Iris pigment epithelial cell (primary cell): ENCODE measurements at regions not wholly inside any gene's neighbourhood (a gene's known extent, or its start where the extent isn't known, plus 50 kb on each side); places are given as distances from the start of the nearest gene placed in this dataset.
"Not testable (repeated sequence)": the region's sequence is repeated elsewhere in the genome, so short reads cannot be mapped to it uniquely, and the experiment has no call there.

Source experiments
- DNase-seq: peaks from one replicate; pipeline ENCODE4 v3.0.0-alpha.2; 2011; ENCODE audit warnings: low read depth

- DNase-seq = no peak
Measured at GRCh38 chr4:45215976-45216542, 489.7 kb upstream of the GNPDA2 start.

DNA sequence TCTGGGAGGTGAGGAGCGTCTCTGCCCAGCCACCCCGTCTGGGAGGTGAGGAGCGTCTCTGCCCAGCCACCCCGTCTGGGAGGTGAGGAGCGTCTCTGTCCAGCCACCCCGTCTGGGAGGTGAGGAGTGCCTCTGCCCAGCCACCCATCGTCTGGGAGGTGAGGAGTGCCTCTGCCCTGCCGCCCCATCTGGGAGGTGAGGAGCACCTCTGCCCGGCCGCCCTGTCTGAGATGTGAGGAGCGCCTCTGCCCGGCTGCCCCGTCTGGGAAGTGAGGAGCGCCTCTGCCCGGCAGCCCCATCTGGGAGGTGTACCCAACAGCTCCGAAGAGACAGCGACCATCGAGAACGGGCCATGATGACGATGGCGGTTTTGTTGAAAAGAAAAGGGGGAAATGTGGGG is 482.1 kb upstream of the GNPDA2 start:
- not testable (repeated sequence) for DNase-seq

DNA sequence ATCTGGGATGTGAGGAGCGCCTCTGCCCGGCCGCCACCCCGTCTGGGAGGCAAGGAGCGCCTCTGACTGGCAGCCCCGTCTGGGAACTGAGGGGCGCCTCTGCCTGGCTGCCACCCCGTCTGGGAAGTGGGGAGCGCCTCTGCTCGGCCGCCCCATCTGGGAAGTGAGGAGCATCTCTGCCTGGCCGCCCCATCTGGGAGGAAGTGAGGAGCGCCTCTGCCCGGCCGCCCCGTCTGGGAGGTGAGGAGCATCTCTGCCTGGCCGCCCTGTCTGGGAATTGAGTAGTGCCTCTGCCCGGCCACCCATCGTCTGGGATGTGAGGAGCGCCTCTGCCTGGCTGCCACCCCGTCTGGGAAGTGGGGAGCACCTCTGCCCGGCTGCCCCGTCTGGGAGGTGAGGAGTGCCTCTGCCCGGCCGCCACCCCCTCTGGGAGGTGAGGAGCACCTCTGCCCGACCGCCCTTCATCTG is 481.5 kb upstream of the GNPDA2 start:
- DNase-seq = not testable (repeated sequence)

- DNase-seq = not testable (repeated sequence)
Measured at GRCh38 chr4:45207241-45207863, 481.0 kb upstream of the GNPDA2 start.

- DNase-seq = no peak
Measured at GRCh38 chr4:45199736-45200135, 473.4 kb upstream of the GNPDA2 start.

GRCh38 chr4:45188501-45188900 is 462.1 kb upstream of the GNPDA2 start:
- no peak for DNase-seq

GRCh38 chr4:45186249-45186648 is 459.9 kb upstream of the GNPDA2 start:
- no peak for DNase-seq

- DNase-seq = no peak
Measured at GRCh38 chr4:45183905-45184304, 457.5 kb upstream of the GNPDA2 start.

DNA sequence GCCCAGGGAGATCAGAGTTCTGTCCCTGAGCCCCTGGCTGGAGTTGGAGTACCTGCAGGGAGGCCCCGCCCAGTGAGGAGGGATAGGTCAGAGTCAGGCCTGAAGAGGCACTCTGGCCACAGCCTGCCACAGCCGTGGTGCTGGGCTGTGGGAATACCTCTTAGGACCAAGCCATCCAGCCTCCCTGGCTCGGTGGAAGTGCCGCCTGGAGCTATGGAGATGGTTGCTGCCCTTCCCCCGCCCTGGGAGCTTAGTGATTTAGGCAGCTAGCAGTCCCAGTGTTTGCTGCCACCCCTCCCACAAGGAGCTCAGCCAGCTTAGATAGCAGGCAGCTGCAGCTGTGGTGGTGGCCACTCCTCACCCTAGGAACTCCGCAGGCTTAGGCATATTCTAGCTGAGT is 446.3 kb upstream of the GNPDA2 start:
- DNase-seq = no peak

DNA sequence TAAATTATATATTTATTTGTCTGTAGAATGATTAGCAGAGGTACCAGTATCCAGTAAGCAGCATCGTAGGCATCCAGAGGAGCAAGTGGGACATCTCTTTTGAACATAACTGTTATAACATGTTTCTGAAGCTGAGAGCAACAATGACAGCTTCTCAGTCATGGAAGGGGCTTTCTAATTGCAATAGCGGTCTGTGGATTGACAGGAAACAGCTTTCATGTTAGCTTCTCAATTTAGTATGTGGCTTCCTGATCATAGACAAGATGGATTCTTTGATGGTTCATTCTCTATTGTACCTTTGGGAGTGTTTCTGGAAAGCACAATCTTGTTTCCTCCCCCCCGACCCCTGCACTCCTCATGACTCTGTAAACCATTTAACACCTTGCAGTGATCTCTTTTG is 434.6 kb upstream of the GNPDA2 start:
- no peak for DNase-seq

GRCh38 chr4:45155081-45155777 is 428.9 kb upstream of the GNPDA2 start:
- DNase-seq = peak; percentile 41

DNA sequence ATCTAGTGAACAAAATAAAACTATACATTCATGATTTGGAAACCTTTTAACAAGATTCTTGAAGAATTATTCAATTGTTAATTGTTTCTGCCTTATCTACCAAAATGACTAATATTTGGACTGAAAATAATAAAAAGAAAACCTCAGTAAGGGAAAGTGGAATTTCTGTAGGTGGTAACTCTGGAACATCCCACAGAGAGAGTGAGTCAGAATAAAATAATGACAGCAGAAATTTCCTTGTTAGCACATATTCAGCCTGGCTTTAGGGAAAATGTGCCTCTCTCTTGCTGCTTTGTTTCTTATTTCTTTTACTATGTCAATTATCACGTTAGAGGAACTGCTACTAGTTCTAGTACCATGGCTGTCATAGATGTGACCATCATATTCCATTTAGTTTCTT is 421.5 kb upstream of the GNPDA2 start:
- peak; percentile 11 for DNase-seq

- DNase-seq = no peak
Measured at GRCh38 chr4:45131020-45131419, 404.7 kb upstream of the GNPDA2 start.

- no peak for DNase-seq
Measured at GRCh38 chr4:45122406-45122805, 396.1 kb upstream of the GNPDA2 start.

DNA sequence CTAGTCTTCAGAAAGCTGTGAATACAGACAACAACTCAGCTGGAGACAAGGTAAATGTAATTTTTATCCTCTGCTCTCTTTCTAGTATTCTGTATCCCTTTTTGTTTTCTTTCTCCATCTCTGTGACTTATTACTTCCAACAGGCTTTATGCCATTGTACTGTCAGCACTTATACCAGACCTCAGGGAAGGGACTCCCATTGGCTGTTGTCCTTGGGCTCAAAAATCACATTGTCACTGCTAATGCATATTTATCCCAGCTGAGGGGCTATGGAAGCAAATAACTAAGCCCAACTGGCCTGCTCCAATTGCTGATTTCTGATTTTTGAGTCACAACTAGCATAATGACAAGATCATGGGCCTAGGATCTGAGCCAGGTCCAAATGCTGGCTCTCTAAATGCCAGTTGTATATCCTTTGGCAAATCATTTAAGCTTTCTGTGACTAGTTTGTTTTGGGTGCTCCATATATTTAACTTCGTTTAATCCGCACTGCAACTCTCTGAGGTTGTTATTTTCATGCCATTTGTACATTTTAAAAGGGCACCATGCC is 395.1 kb upstream of the GNPDA2 start:
- DNase-seq = no peak

DNA sequence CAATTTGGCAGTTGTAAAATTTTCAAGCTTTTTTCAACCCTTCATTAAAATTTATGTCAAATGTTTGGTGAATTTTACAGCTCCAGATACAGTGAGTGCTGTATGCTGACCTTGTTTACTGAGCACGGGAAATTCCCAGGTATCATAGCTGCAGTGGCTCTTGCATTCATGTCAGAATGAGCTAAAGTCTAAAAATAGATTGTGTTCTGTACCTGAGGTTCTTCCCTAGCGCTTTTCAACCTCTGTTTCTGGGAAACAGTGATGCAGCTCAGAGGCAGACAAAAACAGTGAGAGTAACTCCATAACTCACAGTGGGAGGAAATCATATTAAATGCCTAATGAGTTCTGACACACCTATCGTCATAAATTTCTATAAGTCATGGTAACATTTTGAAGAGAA is 393.8 kb upstream of the GNPDA2 start:
- peak; percentile 8 for DNase-seq

- DNase-seq = no peak
Measured at GRCh38 chr4:45119376-45119775, 393.0 kb upstream of the GNPDA2 start.

- DNase-seq = peak; percentile 2
Measured at GRCh38 chr4:45102716-45103115, 376.4 kb upstream of the GNPDA2 start.

DNA sequence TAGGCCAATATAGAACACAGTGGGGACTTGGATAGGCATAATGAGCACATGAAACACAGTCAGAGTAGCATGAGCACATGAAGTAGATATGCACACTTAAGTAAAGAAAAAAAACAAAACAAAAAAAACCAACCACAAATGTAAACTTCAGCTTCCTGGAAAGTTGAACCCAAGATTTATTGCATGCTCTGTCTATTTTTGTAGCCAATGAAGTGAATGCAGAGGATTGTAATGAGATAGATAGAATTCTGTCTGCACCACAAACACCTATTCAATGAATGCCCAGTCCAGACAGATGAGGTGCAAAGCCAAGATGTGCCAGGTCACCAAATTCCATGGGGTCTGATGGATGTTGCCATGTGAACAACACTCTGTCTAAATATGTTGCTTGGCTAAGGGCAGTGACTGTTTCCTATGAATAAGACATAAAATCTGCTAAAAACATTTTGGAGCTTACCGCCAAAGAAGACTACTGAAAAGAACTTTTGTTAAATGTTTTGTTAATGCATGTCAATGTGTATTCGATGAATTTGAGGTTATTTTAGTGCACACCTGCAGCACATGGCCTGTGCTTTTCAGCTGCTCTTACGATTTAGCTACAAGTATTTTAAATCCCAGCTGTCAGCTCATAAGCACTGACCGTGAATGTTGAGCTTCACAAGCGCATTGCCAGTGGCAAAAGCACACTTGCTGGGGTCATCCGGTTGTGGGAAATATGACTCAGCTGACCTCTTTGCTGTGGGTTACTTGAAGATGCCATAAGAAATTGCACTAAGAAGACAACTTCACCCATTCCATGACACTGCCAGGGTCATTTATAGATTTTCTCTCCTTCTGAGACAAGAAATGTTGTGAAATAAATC is 374.8 kb upstream of the GNPDA2 start:
- peak; percentile 33 for DNase-seq

DNA sequence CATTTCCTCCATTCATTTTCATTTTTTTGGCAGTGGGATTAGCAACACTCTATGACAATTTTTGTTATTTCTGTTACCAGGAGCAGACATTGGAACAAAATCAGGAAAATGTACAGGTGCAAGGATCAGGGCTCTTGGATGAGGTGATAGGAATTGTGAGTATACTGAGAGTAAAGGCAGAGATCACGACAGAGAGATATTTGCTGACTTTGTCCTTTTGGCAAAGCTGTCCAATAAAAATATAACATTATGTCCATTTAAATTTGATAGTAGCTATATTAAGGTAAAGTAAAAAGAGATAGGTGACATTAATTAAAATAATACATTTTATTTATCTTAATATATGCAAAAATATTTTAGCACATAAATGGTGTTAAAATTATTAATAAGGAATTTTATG is 373.1 kb upstream of the GNPDA2 start:
- DNase-seq = no peak

DNA sequence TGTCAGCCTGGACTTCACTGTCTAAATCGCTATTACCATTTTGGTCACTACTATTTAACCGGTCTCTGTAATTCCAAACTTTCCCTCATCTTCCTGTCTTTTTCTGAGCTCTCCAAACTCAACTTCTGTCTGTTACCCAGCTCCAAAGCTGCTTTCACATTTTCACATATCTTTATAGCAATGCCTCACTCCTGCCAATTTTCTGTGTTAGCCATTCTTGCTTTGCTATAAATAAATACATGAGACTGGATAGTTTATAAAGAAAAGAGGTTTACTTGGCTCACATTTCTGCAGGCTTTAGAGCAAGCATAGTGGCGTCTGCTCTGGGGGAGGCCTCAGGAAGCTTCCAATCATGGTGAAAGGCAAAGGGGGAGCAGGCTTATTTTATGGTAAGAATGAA is 368.3 kb upstream of the GNPDA2 start:
- no peak for DNase-seq

- no peak for DNase-seq
Measured at GRCh38 chr4:45082101-45082500, 355.7 kb upstream of the GNPDA2 start.
